GM12878 (cell line): ENCODE measurements at regions not wholly inside any gene's neighbourhood (a gene's known extent, or its start where the extent isn't known, plus 50 kb on each side); places are given as distances from the start of the nearest gene placed in this dataset.

Experiments
- ATAC-seq: fragments of 200-7000 bp; cut with Tn5 transposase; 3 replicates; pipeline ENCODE4 v1.9.1; 2020; ENCODE audit warnings: mild to moderate bottlenecking, moderate library complexity
- BruUV-seq: library from RNA; stranded (reverse); fragments of 400-500 nt; replicated peaks from 2 replicates; lab custom pipeline; 2021; lab: Mats Ljungman, UMichigan
- CTCF ChIA-PET: fragments of 300-600 bp; sonication (Branson Sonifier 250); formaldehyde crosslinking; extraction: SDS; loops from one replicate; lab custom pipeline; 2021; ENCODE audit warnings: inconsistent platforms; lab: Yijun Ruan, JAX
- POLR2A ChIA-PET: fragments of 350-600 bp; formaldehyde crosslinking; extraction: SDS; loops from one replicate; lab custom pipeline; 2021; ENCODE audit warnings: inconsistent platforms; lab: Charles Lee
- RAD21 ChIA-PET: fragments of 300-600 bp; sonication (Branson Sonifier 250); formaldehyde crosslinking; loops from one replicate; lab custom pipeline; 2023; ENCODE audit warnings: antibody characterized with exemption; ENCODE audit not compliant: unreplicated experiment; lab: Charles Lee
- SMC1A ChIA-PET: fragments of 300-600 bp; sonication (Branson Sonifier 250); formaldehyde crosslinking; loops from one replicate; lab custom pipeline; 2023; ENCODE audit not compliant: unreplicated experiment, uncharacterized antibody; lab: Charles Lee
- DNase-seq: peaks from one replicate; pipeline ENCODE4 v3.0.0-alpha.2; 2011; ENCODE audit warnings: low read depth, low spot score
- FAIRE-seq: peaks from 3 replicates; lab custom pipeline; 2011; peaks lifted over from hg19 to GRCh38; lab: Jason Lieb, UNC
- H2AFZ ChIP-seq: 2 replicates; pipeline ENCODE4 v1.6.0; 2011; ENCODE audit warnings: low read depth, low read length, control low read depth; ENCODE audit not compliant: control insufficient read depth
- H3K27ac ChIP-seq: 2 replicates; pipeline ENCODE4 v1.5.1; 2011; ENCODE audit warnings: control low read depth; ENCODE audit not compliant: control insufficient read depth, insufficient read depth
- H3K27me3 ChIP-seq, 2 experiments: replicated peaks in 1 of 2; 2 replicates each; pipeline versions ENCODE4 v1.6.0 to v1.6.1; 2011; ENCODE audit warnings: low read length in 1 of 2; ENCODE audit not compliant: control insufficient read depth in 2 of 2, insufficient read depth in 2 of 2
- H3K36me3 ChIP-seq, 2 experiments: 2 replicates each; pipeline ENCODE4 v1.5.1; 2011; ENCODE audit warnings: low read length in 1 of 2; ENCODE audit not compliant: control insufficient read depth in 2 of 2, insufficient read depth in 2 of 2
- H3K4me1 ChIP-seq: 2 replicates; pipeline ENCODE4 v1.6.1; 2011; ENCODE audit warnings: mild to moderate bottlenecking, low read length, moderate library complexity, mixed read lengths; ENCODE audit not compliant: control insufficient read depth, insufficient read depth
- H3K4me2 ChIP-seq: 2 replicates; pipeline ENCODE4 v1.6.0; 2011; ENCODE audit warnings: control low read depth; ENCODE audit not compliant: control insufficient read depth, insufficient read depth
- H3K4me3 ChIP-seq: fragments of 200-600 bp; sonication (generic); 2 replicates; pipeline ENCODE4 v1.5.1; 2016
- H3K79me2 ChIP-seq: 2 replicates; pipeline ENCODE4 v1.6.0; 2011; ENCODE audit warnings: low read length; ENCODE audit not compliant: control insufficient read depth, insufficient read depth
- H3K9ac ChIP-seq: 2 replicates; pipeline ENCODE4 v1.8.0; 2011; ENCODE audit warnings: low read length, control low read depth, mixed read lengths; ENCODE audit not compliant: control insufficient read depth, insufficient read depth
- H3K9me3 ChIP-seq: replicated peaks from 3 replicates; pipeline ENCODE4 v1.5.1; 2011; ENCODE audit warnings: mild to moderate bottlenecking, low read length; ENCODE audit not compliant: control insufficient read depth, insufficient read depth
- H4K20me1 ChIP-seq: 2 replicates; pipeline ENCODE4 v1.6.0; 2011; ENCODE audit not compliant: control insufficient read depth, insufficient read depth
- BMI1 ChIP-seq: fragments of 450-650 bp; IDR thresholded peaks from 2 replicates; pipeline ENCODE4 v1.6.1; 2016; ENCODE audit warnings: mild to moderate bottlenecking, moderate library complexity, borderline replicate concordance
- CHD4 ChIP-seq: fragments of 200-600 bp; sonication (generic); IDR thresholded peaks from 2 replicates; pipeline ENCODE4 v1.6.1; 2016; ENCODE audit warnings: mild to moderate bottlenecking
- E2F4 ChIP-seq: IDR thresholded peaks from 2 replicates; pipeline ENCODE4 v1.6.1; 2012; ENCODE audit warnings: low read depth, low read length, improper control_type of control experiment
- FOXK2 ChIP-seq: fragments of 450-650 bp; IDR thresholded peaks from 2 replicates; pipeline ENCODE4 v1.6.1; 2017; ENCODE audit warnings: mild to moderate bottlenecking, moderate library complexity
- KAT2A ChIP-seq: conservative IDR thresholded peaks from 2 replicates; pipeline ENCODE4 v1.6.1; 2011; ENCODE audit warnings: low read depth, low read length; ENCODE audit not compliant: control insufficient read depth
- NFYB ChIP-seq: IDR thresholded peaks from 2 replicates; pipeline ENCODE4 v1.6.1; 2011; ENCODE audit warnings: low read depth, mild to moderate bottlenecking, low read length, improper control_type of control experiment, moderate library complexity; ENCODE audit not compliant: insufficient read depth
- NR2C2 ChIP-seq: IDR thresholded peaks from 2 replicates; pipeline ENCODE4 v1.6.1; 2011; ENCODE audit warnings: borderline replicate concordance, low read depth; ENCODE audit not compliant: control insufficient read depth, insufficient read length
- POU2F2 ChIP-seq: IDR thresholded peaks from 3 replicates; pipeline ENCODE4 v1.6.1; 2011; ENCODE audit warnings: low read depth, mild to moderate bottlenecking, low read length, borderline replicate concordance
- SRF ChIP-seq, 2 experiments: IDR thresholded peaks; 2 replicates each; pipeline ENCODE4 v1.6.1; 2011; ENCODE audit warnings: low read depth in 2 of 2, low read length in 2 of 2, mild to moderate bottlenecking in 1 of 2, moderate library complexity in 1 of 2
- USF1 ChIP-seq: IDR thresholded peaks from 2 replicates; pipeline ENCODE4 v1.6.1; 2011; ENCODE audit warnings: borderline replicate concordance, low read depth, mild to moderate bottlenecking, moderate library complexity, mixed read lengths, low read length; ENCODE audit not compliant: insufficient read depth; ENCODE audit errors: extremely low read length
- ZNF207 ChIP-seq: fragments of 450-650 bp; IDR thresholded peaks from 2 replicates; pipeline ENCODE4 v1.6.1; 2014; ENCODE audit warnings: antibody characterized with exemption, mild to moderate bottlenecking, borderline replicate concordance
- ZNF217 ChIP-seq: fragments of 450-650 bp; IDR thresholded peaks from 2 replicates; pipeline ENCODE4 v1.6.1; 2017; ENCODE audit warnings: antibody characterized with exemption, mild to moderate bottlenecking
- WGBS: methylation state at CpG from one replicate; pipeline ENCODE4 v1.1.6; 2016; ENCODE audit warnings: low lambda C conversion rate; ENCODE audit not compliant: insufficient replicate concordance, insufficient coverage; ENCODE audit errors: missing lambda C conversion rate; 5-methylcytosine and 5-hydroxymethylcytosine counted together
- in situ Hi-C: fragments of 300-500 bp; cut with MboI; formaldehyde crosslinking; loops from 9 replicates; pipeline ENCODE4 v1.14.3; 2018; ENCODE audit warnings: mixed read lengths
- intact Hi-C: fragments of 100-400 bp; cut with micrococcal nuclease; formaldehyde crosslinking; loops from one replicate; pipeline ENCODE4 v1.14.2; 2022; ENCODE audit not compliant: unreplicated experiment

- SMC1A ChIA-PET: no interaction called here
- H3K36me3 ChIP-seq: no peaks in the 10 kb centered on the region
- no peak for ATAC-seq
- CTCF ChIA-PET: no interaction called here
- RAD21 ChIA-PET: no interaction called here
- 0% methylated on average over 1 of the region's 1 CpG for WGBS
- no peaks in the 10 kb centered on the region for H3K4me1 ChIP-seq
- no peak overlapping the region for H3K4me3 ChIP-seq
- no peaks in the 10 kb centered on the region for H3K27me3 ChIP-seq
- POLR2A ChIA-PET: no interaction called here
- no peaks in the 10 kb centered on the region for H3K79me2 ChIP-seq
- no peak for TF ChIP-seq NR2C2
- no peak for TF ChIP-seq USF1
- TF ChIP-seq BMI1: no peak
- no peak for TF ChIP-seq ZNF207
- TF ChIP-seq ZNF217: no peak
- TF ChIP-seq CHD4: no peak
- no peak for TF ChIP-seq POU2F2
- no peak for TF ChIP-seq NFYB
- TF ChIP-seq SRF (IDR thresholded peaks at IDR 0.05; ENCODE audit: low read depth in 2 of 2, low read length in 2 of 2): no peak
- no peak for TF ChIP-seq KAT2A
- TF ChIP-seq E2F4: no peak
- TF ChIP-seq FOXK2: no peak
- H3K27ac ChIP-seq: no peak overlapping the region
- no TSS peak for BruUV-seq
- no peaks in the 10 kb centered on the region for H3K9me3 ChIP-seq
- intact Hi-C loops (no loop called here), in situ Hi-C loops (no loop called here)
- no peaks in the 10 kb centered on the region for H4K20me1 ChIP-seq
- DNase-seq: no peak
- no peak for FAIRE-seq
- no peak overlapping the region for H3K4me2 ChIP-seq
- H3K9ac ChIP-seq: no peak overlapping the region
- H2AFZ ChIP-seq: no peak overlapping the region
These were observed 966.8 kb upstream of the CTNND2 start for GRCh38 chr5:12870872-12871539.
